ENCODE measurements at regions not wholly inside any gene's neighbourhood (a gene's known extent, or its start where the extent isn't known, plus 50 kb on each side); places are given as distances from the start of the nearest gene placed in this dataset.

GRCh38 chr12:23063206-23063605 is 438.2 kb downstream of the ETNK1 start:
- TF ChIP-seq POLR2A (IDR thresholded peaks at IDR 0.05): no peak
- TF ChIP-seq CTCF (IDR thresholded peaks at IDR 0.05 in 4 of 5, conservative IDR thresholded peaks at IDR 0.05 in 1 of 5): no peak

Measured in gastrocnemius medialis (tissue), 4 donors.